Karpas-422 (cell line): ENCODE measurements at regions not wholly inside any gene's neighbourhood (a gene's known extent, or its start where the extent isn't known, plus 50 kb on each side); places are given as distances from the start of the nearest gene placed in this dataset.

Experiments
- DNase-seq: peaks from one replicate; pipeline ENCODE4 v3.0.0-alpha.2; 2015
- H2AFZ ChIP-seq: fragments of 200-600 bp; sonication (generic); 2 replicates; pipeline ENCODE4 v1.6.1; 2014; ENCODE audit warnings: antibody characterized with exemption, low read length, mixed read lengths
- H3K27ac ChIP-seq: fragments of 200-600 bp; sonication (generic); 2 replicates; pipeline ENCODE4 v1.5.1; 2014; ENCODE audit warnings: mild to moderate bottlenecking, low read length, moderate library complexity
- H3K27me3 ChIP-seq: fragments of 200-600 bp; sonication (generic); 2 replicates; pipeline ENCODE4 v1.6.1; 2014; ENCODE audit warnings: low read length, mixed read lengths
- H3K36me3 ChIP-seq: fragments of 200-600 bp; sonication (generic); 2 replicates; pipeline ENCODE4 v1.6.1; 2014; ENCODE audit warnings: low read length, mixed read lengths; ENCODE audit not compliant: insufficient read depth
- H3K4me1 ChIP-seq: fragments of 200-600 bp; sonication (generic); 2 replicates; pipeline ENCODE4 v1.6.1; 2014; ENCODE audit warnings: mild to moderate bottlenecking, low read length, mixed read lengths
- H3K4me2 ChIP-seq: fragments of 200-600 bp; sonication (generic); 2 replicates; pipeline ENCODE4 v1.6.1; 2014; ENCODE audit warnings: low read length, low read depth, mild to moderate bottlenecking; ENCODE audit not compliant: poor library complexity, severe bottlenecking
- H3K4me3 ChIP-seq: fragments of 200-600 bp; sonication (generic); 2 replicates; pipeline ENCODE4 v1.5.1; 2014; ENCODE audit warnings: mild to moderate bottlenecking, antibody characterized with exemption, low read length, mixed read lengths
- H3K79me2 ChIP-seq: fragments of 200-600 bp; sonication (generic); 2 replicates; pipeline ENCODE4 v1.6.1; 2014; ENCODE audit warnings: mild to moderate bottlenecking, low read length, mixed read lengths
- H3K9ac ChIP-seq: fragments of 200-600 bp; sonication (generic); 2 replicates; pipeline ENCODE4 v1.6.0; 2014; ENCODE audit warnings: low read length
- H3K9me2 ChIP-seq: fragments of 200-600 bp; sonication (generic), shearing (Covaris generic); replicated peaks from 2 replicates; pipeline ENCODE4 v1.6.0; 2014; ENCODE audit warnings: mild to moderate bottlenecking, low read length, moderate library complexity; ENCODE audit not compliant: insufficient read depth
- H3K9me3 ChIP-seq: fragments of 300-700, 200-600 bp; sonication (generic); 2 replicates; pipeline ENCODE4 v1.6.1; 2014; ENCODE audit warnings: low read length, mixed read lengths
- H4K20me1 ChIP-seq: fragments of 200-600 bp; sonication (generic); 2 replicates; pipeline ENCODE4 v1.6.1; 2014; ENCODE audit warnings: mild to moderate bottlenecking, antibody characterized with exemption, low read length, low read depth; ENCODE audit not compliant: insufficient read depth

- no peak overlapping the region for H3K4me3 ChIP-seq
- H3K27me3 ChIP-seq: no peaks in the 10 kb centered on the region
- no peak overlapping the region for H3K4me2 ChIP-seq
- no peaks in the 10 kb centered on the region for H3K79me2 ChIP-seq
- no peaks in the 10 kb centered on the region for H3K36me3 ChIP-seq
- H3K27ac ChIP-seq: no peak overlapping the region
- no peak overlapping the region for H2AFZ ChIP-seq
- H3K9me2 ChIP-seq: no peaks in the 10 kb centered on the region
- no peaks in the 10 kb centered on the region for H3K9me3 ChIP-seq
- DNase-seq: no peak
- H3K9ac ChIP-seq: no peak overlapping the region
- H4K20me1 ChIP-seq: no peaks in the 10 kb centered on the region
- peaks cover 1% of the 10 kb centered on the region; the same call in 1 of the 2 replicates for H3K4me1 ChIP-seq
Measured at GRCh38 chr10:100612601-100613595, 77.2 kb downstream of the HIF1AN start.

- Histone ChIP-seq H3K27me3 (no peaks in the 10 kb centered on the region), H4K20me1 (no peaks in the 10 kb centered on the region), H3K9me2 (no peaks in the 10 kb centered on the region), H3K4me3 (no peak overlapping the region), H3K27ac (no peak overlapping the region), H3K36me3 (no peaks in the 10 kb centered on the region), H3K4me1 (peaks cover 6% of the 10 kb centered on the region), H3K9me3 (no peaks in the 10 kb centered on the region), H2AFZ (no peak overlapping the region), H3K4me2 (no peak overlapping the region), H3K79me2 (no peaks in the 10 kb centered on the region), H3K9ac (no peak overlapping the region)
- no peak for DNase-seq
Measured at GRCh38 chr10:100613846-100614245, 78.1 kb downstream of the HIF1AN start.

- H2AFZ ChIP-seq: no peak overlapping the region
- no peak overlapping the region for H3K4me3 ChIP-seq
- no peaks in the 10 kb centered on the region for H3K36me3 ChIP-seq
- no peaks in the 10 kb centered on the region for H3K27me3 ChIP-seq
- no peak overlapping the region for H3K4me2 ChIP-seq
- H3K9me2 ChIP-seq: no peaks in the 10 kb centered on the region
- no peaks in the 10 kb centered on the region for H4K20me1 ChIP-seq
- H3K79me2 ChIP-seq: no peaks in the 10 kb centered on the region
- H3K9ac ChIP-seq: no peak overlapping the region
- no peaks in the 10 kb centered on the region for H3K9me3 ChIP-seq
- no peak overlapping the region for H3K27ac ChIP-seq
- H3K4me1 ChIP-seq: peaks cover 6% of the 10 kb centered on the region
- DNase-seq: no peak
Measured at GRCh38 chr10:100614429-100615095, 78.8 kb downstream of the HIF1AN start.

GRCh38 chr10:100615241-100615640 is 79.5 kb downstream of the HIF1AN start:
- DNase-seq: no peak

GRCh38 chr10:100615908-100616307 is 80.2 kb downstream of the HIF1AN start:
- no peak overlapping the region for H3K9ac ChIP-seq
- no peaks in the 10 kb centered on the region for H3K36me3 ChIP-seq
- no peaks in the 10 kb centered on the region for H3K79me2 ChIP-seq
- no peak overlapping the region for H3K4me3 ChIP-seq
- no peak overlapping the region for H3K4me2 ChIP-seq
- H3K4me1 ChIP-seq: peaks cover 6% of the 10 kb centered on the region
- no peaks in the 10 kb centered on the region for H3K9me3 ChIP-seq
- no peak overlapping the region for H2AFZ ChIP-seq
- H3K9me2 ChIP-seq: no peaks in the 10 kb centered on the region
- DNase-seq: no peak
- no peaks in the 10 kb centered on the region for H4K20me1 ChIP-seq
- H3K27me3 ChIP-seq: no peaks in the 10 kb centered on the region
- no peak overlapping the region for H3K27ac ChIP-seq

More at GRCh38 chr10:100615241-100615640, 79.5 kb downstream of the HIF1AN start:
- Histone ChIP-seq H3K9me2 (no peaks in the 10 kb centered on the region), H3K27me3 (no peaks in the 10 kb centered on the region), H3K9me3 (no peaks in the 10 kb centered on the region), H4K20me1 (no peaks in the 10 kb centered on the region), H3K79me2 (no peaks in the 10 kb centered on the region), H3K4me2 (no peak overlapping the region), H2AFZ (no peak overlapping the region), H3K4me1 (peaks cover 6% of the 10 kb centered on the region), H3K4me3 (no peak overlapping the region), H3K27ac (no peak overlapping the region), H3K9ac (no peak overlapping the region), H3K36me3 (no peaks in the 10 kb centered on the region)

GRCh38 chr10:100618091-100618615 is 82.4 kb downstream of the HIF1AN start:
- no peak overlapping the region for H3K4me2 ChIP-seq
- no peaks in the 10 kb centered on the region for H3K27me3 ChIP-seq

GRCh38 chr10:100618632-100619255 is 83.0 kb downstream of the HIF1AN start:
- H2AFZ ChIP-seq: no peak overlapping the region
- no peak overlapping the region for H3K27ac ChIP-seq
- H3K4me2 ChIP-seq: no peak overlapping the region
- no peaks in the 10 kb centered on the region for H3K27me3 ChIP-seq
- DNase-seq: no peak
- no peaks in the 10 kb centered on the region for H4K20me1 ChIP-seq
- H3K36me3 ChIP-seq: no peaks in the 10 kb centered on the region
- no peaks in the 10 kb centered on the region for H3K9me2 ChIP-seq
- H3K4me3 ChIP-seq: no peak overlapping the region
- no peaks in the 10 kb centered on the region for H3K9me3 ChIP-seq
- no peaks in the 10 kb centered on the region for H3K79me2 ChIP-seq
- no peak overlapping the region for H3K9ac ChIP-seq
- H3K4me1 ChIP-seq: peaks cover 6% of the 10 kb centered on the region

More at GRCh38 chr10:100618091-100618615, 82.4 kb downstream of the HIF1AN start:
- DNase-seq: no peak
- Histone ChIP-seq H3K4me3 (no peak overlapping the region), H3K4me1 (peaks cover 6% of the 10 kb centered on the region), H3K9me2 (no peaks in the 10 kb centered on the region), H3K36me3 (no peaks in the 10 kb centered on the region), H3K27ac (no peak overlapping the region), H3K9ac (no peak overlapping the region), H4K20me1 (no peaks in the 10 kb centered on the region), H3K9me3 (no peaks in the 10 kb centered on the region), H2AFZ (no peak overlapping the region), H3K79me2 (no peaks in the 10 kb centered on the region)
